ENCODE measurements at regions not wholly inside any gene's neighbourhood (a gene's known extent, or its start where the extent isn't known, plus 50 kb on each side); places are given as distances from the start of the nearest gene placed in this dataset.
A peak's percentile ranks its signal among the peaks of the same experiment; 100 is the strongest.

DNA sequence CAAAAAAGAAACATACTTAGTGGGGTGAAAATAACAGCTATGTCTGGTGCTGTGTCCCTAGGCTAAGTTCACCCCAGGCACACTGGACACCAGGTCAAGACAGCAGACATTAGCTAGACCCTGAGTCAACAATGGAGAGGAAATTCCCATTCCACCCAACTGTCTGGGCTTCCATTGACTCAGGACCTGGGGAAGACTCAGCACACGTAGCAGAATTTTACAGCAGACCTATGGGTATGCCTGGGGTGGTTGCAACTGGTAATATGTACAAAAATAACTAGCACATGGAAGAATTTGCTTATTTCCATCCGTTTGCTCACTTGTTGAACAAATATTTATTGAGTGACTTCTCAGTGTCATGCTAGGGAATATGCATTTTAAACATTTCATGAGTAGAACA is 117.0 kb downstream of the GAS1 start:
- Histone ChIP-seq H2AK9ac (replicated peaks; ENCODE audit: low read depth, low read length, poor library complexity) (no peak overlapping the region), H4K20me1 (ENCODE audit: insufficient read depth, low read length) (no peaks in the 10 kb centered on the region), H3K9ac (ENCODE audit: low read depth, low read length) (no peak overlapping the region), H3K9me1 (ENCODE audit: insufficient read depth, low read length) (no peaks in the 10 kb centered on the region), H3K36me3 (ENCODE audit: control insufficient read depth, insufficient read depth, low read length) (no peaks in the 10 kb centered on the region), H3K4me2 (ENCODE audit: low read depth, low read length) (no peak overlapping the region), H3K79me1 (ENCODE audit: low read depth in 1 of 2, low read length in 2 of 2) (no peaks in the 10 kb centered on the region), H3K27ac (ENCODE audit: insufficient read depth, low read length) (no peak overlapping the region), H3K4me1 (ENCODE audit: control insufficient read depth, insufficient read depth, low read length) (peaks cover 4% of the 10 kb centered on the region; the same call in 1 of the 2 replicates), H3K14ac (replicated peaks; ENCODE audit: low read depth, low read length) (no peak overlapping the region; the same call in 1 of the 2 replicates), H4K5ac (ENCODE audit: low read depth, low read length) (no peak overlapping the region), H3K18ac (ENCODE audit: low read depth, low read length) (no peak overlapping the region; the same call in 1 of the 2 replicates), H4K8ac (ENCODE audit: low read depth in 2 of 2, low read length in 2 of 2) (no peak overlapping the region), H4K91ac (ENCODE audit: insufficient read depth, low read depth, low read length) (no peak overlapping the region), H2BK20ac (ENCODE audit: low read depth, low read length) (no peak overlapping the region), H3K23ac (ENCODE audit: low read depth, low read length) (no peak overlapping the region), H3K4ac (ENCODE audit: low read depth, low read length) (no peak overlapping the region), H3K27me3 (ENCODE audit: control insufficient read depth, insufficient read depth, low read length) (peaks cover 6% of the 10 kb centered on the region; the same call in 1 of the 2 replicates), H2BK120ac (ENCODE audit: low read depth, low read length) (no peak overlapping the region), H2AFZ (replicated peaks; ENCODE audit: low read length, poor library complexity) (no peak overlapping the region), H3K56ac (ENCODE audit: extremely low read depth, insufficient read depth, low read length) (no peak overlapping the region), H2BK5ac (ENCODE audit: low read depth, low read length, poor library complexity, severe bottlenecking) (no peak overlapping the region), H3K4me3 (ENCODE audit: insufficient read depth, low read depth, low read length) (no peak overlapping the region), H2BK15ac (ENCODE audit: low read depth, low read length) (no peak overlapping the region), H3K9me3 (ENCODE audit: control insufficient read depth, insufficient read depth, low read length) (0 out of 2 replicates have a peak, but pooled peaks cover 2% of the 10 kb centered on the region), H2AK5ac (ENCODE audit: low read depth, low read length) (peak overlapping the region; percentile 23; the same call in 1 of the 2 replicates)
- ATAC-seq (ENCODE audit: low read depth) (peak; percentile 51), DNase-seq (no peak)
- in situ Hi-C loops (cut with MboI; ENCODE audit: low sequenced_read_pairs) (no loop called here), dilution Hi-C loops (cut with HindIII; ENCODE audit: low sequenced_read_pairs, unreplicated experiment) (no loop called here), intact Hi-C loops (cut with micrococcal nuclease) (no loop called here)
- POLR2A ChIA-PET (ENCODE audit: unreplicated experiment), result no interaction called here
- CTCF ChIA-PET, result no interaction called here
- TF ChIP-seq MXI1 (IDR thresholded peaks at IDR 0.05; ENCODE audit: borderline replicate concordance, low read depth, low read length), result no peak
- TF ChIP-seq NFE2L2 (IDR thresholded peaks at IDR 0.05; ENCODE audit: low read depth, low read length), result no peak
- no peak for TF ChIP-seq BHLHE40 (IDR thresholded peaks at IDR 0.05; ENCODE audit: low read depth, low read length)
- TF ChIP-seq RCOR1 (IDR thresholded peaks at IDR 0.05; ENCODE audit: insufficient replicate concordance, low read length), result no peak
- no peak for TF ChIP-seq USF2 (IDR thresholded peaks at IDR 0.05; ENCODE audit: low read depth, low read length)
- no peak for TF ChIP-seq SMC3 (IDR thresholded peaks at IDR 0.05; ENCODE audit: low read depth, low read length)
- TF ChIP-seq CTCF (conservative IDR thresholded peaks at IDR 0.05; ENCODE audit: low read depth, low read length), result no peak
- TF ChIP-seq ELK1 (IDR thresholded peaks at IDR 0.05; ENCODE audit: borderline replicate concordance, low read depth, low read length), result no peak
- TF ChIP-seq FOS (IDR thresholded peaks at IDR 0.05; ENCODE audit: low read depth, low read length), result no peak
- no peak for TF ChIP-seq MAZ (IDR thresholded peaks at IDR 0.05; ENCODE audit: borderline replicate concordance, low read depth, low read length)
- TF ChIP-seq RFX5 (IDR thresholded peaks at IDR 0.05; ENCODE audit: low read depth, low read length), result no peak
- BruUV-seq (replicated peaks), result no TSS peak
- WGBS, 2 experiments (ENCODE audit: extremely low coverage in 2 of 2, insufficient read length in 1 of 2), result no CpG with 5 or more reads among the region's 2 CpGs
